Nephron (organoid): ENCODE measurements at regions not wholly inside any gene's neighbourhood (a gene's known extent, or its start where the extent isn't known, plus 50 kb on each side); places are given as distances from the start of the nearest gene placed in this dataset.

Experiments
- H3K27ac Mint-ChIP-seq, 3 experiments: 2 replicates each; pipeline ENCODE4 v1.8.0; 2020; ENCODE audit warnings: mixed read lengths in 3 of 3, mild to moderate bottlenecking in 2 of 3, moderate library complexity in 1 of 3
- H3K27me3 Mint-ChIP-seq: 2 replicates; pipeline ENCODE4 v1.8.0; 2021; ENCODE audit warnings: low read depth, mild to moderate bottlenecking, moderate library complexity, mixed read lengths
- H3K36me3 Mint-ChIP-seq: 2 replicates; pipeline ENCODE4 v1.8.0; 2020; ENCODE audit warnings: low read depth, mixed read lengths
- H3K4me1 Mint-ChIP-seq: 2 replicates; pipeline ENCODE4 v1.8.0; 2020; ENCODE audit warnings: mixed read lengths
- H3K4me3 Mint-ChIP-seq, 3 experiments: 2 replicates each; pipeline ENCODE4 v1.8.0; 2020; ENCODE audit warnings: mild to moderate bottlenecking in 3 of 3, mixed read lengths in 3 of 3, moderate library complexity in 2 of 3
- H3K9me3 Mint-ChIP-seq: 2 replicates; pipeline ENCODE4 v1.8.0; 2020; ENCODE audit warnings: mixed read lengths
- TF ChIP-seq, protein P1 (sequence below), 3 experiments: fragments of 200-600 bp; sonication (generic); IDR thresholded peaks; one replicate each; pipeline ENCODE4 v1.5.0; 2021; ENCODE audit warnings: antibody characterized with exemption in 3 of 3; ENCODE audit not compliant: unreplicated experiment in 3 of 3

GRCh38 chr7:67593794-67594193 is 597.2 kb downstream of the TYW1 start:
- no peak overlapping the region for H3K27ac Mint-ChIP-seq
- H3K4me3 Mint-ChIP-seq, result no peak overlapping the region
- H3K9me3 Mint-ChIP-seq, result peaks cover 4% of the 10 kb centered on the region
- H3K36me3 Mint-ChIP-seq, result no peaks in the 10 kb centered on the region
- no peaks in the 10 kb centered on the region for H3K4me1 Mint-ChIP-seq
- H3K27me3 Mint-ChIP-seq, result peaks cover 42% of the 10 kb centered on the region
- TF ChIP-seq, protein P1, sequence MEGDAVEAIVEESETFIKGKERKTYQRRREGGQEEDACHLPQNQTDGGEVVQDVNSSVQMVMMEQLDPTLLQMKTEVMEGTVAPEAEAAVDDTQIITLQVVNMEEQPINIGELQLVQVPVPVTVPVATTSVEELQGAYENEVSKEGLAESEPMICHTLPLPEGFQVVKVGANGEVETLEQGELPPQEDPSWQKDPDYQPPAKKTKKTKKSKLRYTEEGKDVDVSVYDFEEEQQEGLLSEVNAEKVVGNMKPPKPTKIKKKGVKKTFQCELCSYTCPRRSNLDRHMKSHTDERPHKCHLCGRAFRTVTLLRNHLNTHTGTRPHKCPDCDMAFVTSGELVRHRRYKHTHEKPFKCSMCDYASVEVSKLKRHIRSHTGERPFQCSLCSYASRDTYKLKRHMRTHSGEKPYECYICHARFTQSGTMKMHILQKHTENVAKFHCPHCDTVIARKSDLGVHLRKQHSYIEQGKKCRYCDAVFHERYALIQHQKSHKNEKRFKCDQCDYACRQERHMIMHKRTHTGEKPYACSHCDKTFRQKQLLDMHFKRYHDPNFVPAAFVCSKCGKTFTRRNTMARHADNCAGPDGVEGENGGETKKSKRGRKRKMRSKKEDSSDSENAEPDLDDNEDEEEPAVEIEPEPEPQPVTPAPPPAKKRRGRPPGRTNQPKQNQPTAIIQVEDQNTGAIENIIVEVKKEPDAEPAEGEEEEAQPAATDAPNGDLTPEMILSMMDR (IDR thresholded peaks at IDR 0.05; ENCODE audit: unreplicated experiment in 3 of 3), result no peak

DNA sequence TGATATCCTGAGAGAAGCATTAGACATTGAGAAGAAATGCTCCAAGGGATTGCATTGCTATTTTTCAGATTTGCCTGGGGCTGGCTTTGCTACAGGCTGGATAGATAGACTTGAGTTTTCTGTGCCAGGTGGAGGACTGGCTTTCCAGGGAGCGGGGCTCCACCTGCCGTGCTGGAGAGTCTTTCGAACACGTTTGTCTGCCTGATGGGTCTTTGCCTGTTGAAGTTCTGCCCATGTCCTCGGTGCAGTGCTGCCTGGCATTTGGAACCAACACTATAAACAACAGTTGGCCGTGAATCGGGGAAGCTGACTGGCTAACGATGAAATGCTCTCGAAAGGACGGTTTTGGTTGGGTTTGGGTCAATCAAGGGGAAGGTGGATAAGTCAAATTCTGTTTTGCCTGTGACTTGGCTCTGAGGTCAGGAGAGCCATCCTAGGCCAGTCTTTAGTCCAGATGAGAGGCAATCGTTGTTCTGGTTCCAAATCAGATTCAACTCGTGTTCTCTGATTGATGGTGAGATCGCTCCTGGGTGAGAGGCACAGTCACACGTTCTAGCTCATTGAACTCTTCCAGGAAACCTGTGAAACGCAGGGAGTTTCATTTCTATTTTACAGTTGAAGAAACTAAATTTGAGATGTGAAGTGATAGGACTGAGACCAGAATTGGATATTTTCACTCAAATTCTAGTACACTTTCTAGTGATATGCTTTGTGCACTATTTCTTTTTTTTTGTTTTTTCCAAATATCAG is 599.0 kb downstream of the TYW1 start:
- Mint-ChIP-seq H3K27me3 (peaks cover 43% of the 10 kb centered on the region), H3K4me3 (no peak overlapping the region), H3K4me1 (no peaks in the 10 kb centered on the region), H3K9me3 (no peaks in the 10 kb centered on the region), H3K27ac (no peak overlapping the region), H3K36me3 (no peaks in the 10 kb centered on the region)
- TF ChIP-seq, protein P1 (IDR thresholded peaks at IDR 0.05; ENCODE audit: unreplicated experiment in 3 of 3), result no peak

- Mint-ChIP-seq H3K9me3 (no peaks in the 10 kb centered on the region), H3K4me3 (no peak overlapping the region), H3K4me1 (peaks cover 3% of the 10 kb centered on the region), H3K27ac (no peak overlapping the region), H3K36me3 (no peaks in the 10 kb centered on the region), H3K27me3 (peaks cover 42% of the 10 kb centered on the region)
- TF ChIP-seq, protein P1 (IDR thresholded peaks at IDR 0.05; ENCODE audit: unreplicated experiment in 3 of 3), result no peak
Measured at GRCh38 chr7:67597161-67597560, 600.5 kb downstream of the TYW1 start.

- peaks cover 36% of the 10 kb centered on the region for H3K27me3 Mint-ChIP-seq
- H3K4me1 Mint-ChIP-seq, result peaks cover 6% of the 10 kb centered on the region
- H3K27ac Mint-ChIP-seq, result no peak overlapping the region
- no peak overlapping the region for H3K4me3 Mint-ChIP-seq
- no peaks in the 10 kb centered on the region for H3K9me3 Mint-ChIP-seq
- H3K36me3 Mint-ChIP-seq, result no peaks in the 10 kb centered on the region
- TF ChIP-seq, protein P1 (IDR thresholded peaks at IDR 0.05; ENCODE audit: unreplicated experiment in 3 of 3), result no peak
Measured at GRCh38 chr7:67598469-67598868, 601.8 kb downstream of the TYW1 start.

- TF ChIP-seq, protein P1 (IDR thresholded peaks at IDR 0.05; ENCODE audit: unreplicated experiment in 3 of 3), result no peak
- Mint-ChIP-seq H3K36me3 (no peaks in the 10 kb centered on the region), H3K9me3 (no peaks in the 10 kb centered on the region), H3K4me3 (no peak overlapping the region), H3K4me1 (peaks cover 13% of the 10 kb centered on the region), H3K27ac (no peak overlapping the region), H3K27me3 (peaks cover 32% of the 10 kb centered on the region)
Measured at GRCh38 chr7:67599331-67600062, 602.9 kb downstream of the TYW1 start.
